ENCODE measurements at regions not wholly inside any gene's neighbourhood (a gene's known extent, or its start where the extent isn't known, plus 50 kb on each side); places are given as distances from the start of the nearest gene placed in this dataset.

GRCh38 chr2:18824915-18825314 is 235.5 kb upstream of the NT5C1B start:
- TF ChIP-seq CTCF (IDR thresholded peaks at IDR 0.05): no peak
- TF ChIP-seq POLR2AphosphoS5 (IDR thresholded peaks at IDR 0.05): no peak
- no peak for TF ChIP-seq POLR2A (IDR thresholded peaks at IDR 0.05)
- TF ChIP-seq EP300 (IDR thresholded peaks at IDR 0.05): no peak

Measured in upper lobe of left lung (tissue), 4 donors.